Frontal cortex (tissue), 3 donors: ENCODE measurements at regions not wholly inside any gene's neighbourhood (a gene's known extent, or its start where the extent isn't known, plus 50 kb on each side); places are given as distances from the start of the nearest gene placed in this dataset.

Experiments used
- DNase-seq, 2 donors: peaks; one replicate each; pipeline ENCODE4 v3.0.0; 2012; ENCODE audit warnings: low spot score in 2 of 2
- FAIRE-seq: peaks from 2 replicates; lab custom pipeline; 2012; peaks lifted over from hg19 to GRCh38; lab: Jason Lieb, UNC
- donor health status: control.
- donor health status: control.
- donor health status: control.

DNA sequence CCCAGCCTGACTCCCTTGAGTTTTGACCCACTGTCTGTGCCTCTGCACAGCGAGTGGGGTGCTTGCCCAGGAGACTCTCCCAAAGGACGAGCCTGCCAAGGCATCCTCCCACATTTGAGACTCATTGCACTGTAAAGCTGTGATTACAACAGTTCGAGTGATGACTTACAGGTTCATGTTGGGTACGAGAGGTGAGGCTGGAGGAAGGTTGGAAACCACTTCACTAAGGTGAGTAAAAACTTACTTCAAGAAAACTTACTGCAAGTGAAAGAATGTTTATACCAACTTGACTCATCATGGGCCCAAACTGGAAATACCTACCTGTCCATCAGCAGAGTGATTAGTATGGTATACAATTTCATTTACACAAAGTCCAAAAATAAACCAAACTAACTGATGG lies 360.1 kb upstream of the CDH11 start:
- no peak for DNase-seq
- no peak for FAIRE-seq

GRCh38 chr16:65480281-65481091 lies 358.6 kb upstream of the CDH11 start:
- DNase-seq (no peak), FAIRE-seq (no peak)

GRCh38 chr16:65476448-65476955 lies 354.6 kb upstream of the CDH11 start:
- FAIRE-seq (no peak), DNase-seq (no peak)

DNA sequence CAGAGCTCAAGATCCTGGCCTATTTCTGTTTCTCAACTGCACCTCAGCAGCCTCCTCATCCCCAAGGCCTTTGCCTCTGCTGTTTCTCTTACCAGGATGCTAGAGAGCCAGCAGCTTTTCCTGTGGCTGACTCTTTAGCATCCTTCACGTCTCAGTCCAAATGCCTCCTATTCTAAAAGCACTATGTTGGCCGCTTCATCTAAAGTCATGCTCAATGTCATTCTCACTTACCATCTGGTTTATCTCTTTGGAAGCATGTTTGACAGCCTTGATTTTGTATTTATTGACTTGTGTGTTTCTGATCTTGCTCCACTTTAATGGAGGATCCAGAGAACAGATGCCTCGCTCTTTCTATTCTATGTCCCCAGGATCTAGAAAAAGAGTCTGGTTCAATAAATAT lies 351.8 kb upstream of the CDH11 start:
- DNase-seq, result no peak
- no peak for FAIRE-seq

DNA sequence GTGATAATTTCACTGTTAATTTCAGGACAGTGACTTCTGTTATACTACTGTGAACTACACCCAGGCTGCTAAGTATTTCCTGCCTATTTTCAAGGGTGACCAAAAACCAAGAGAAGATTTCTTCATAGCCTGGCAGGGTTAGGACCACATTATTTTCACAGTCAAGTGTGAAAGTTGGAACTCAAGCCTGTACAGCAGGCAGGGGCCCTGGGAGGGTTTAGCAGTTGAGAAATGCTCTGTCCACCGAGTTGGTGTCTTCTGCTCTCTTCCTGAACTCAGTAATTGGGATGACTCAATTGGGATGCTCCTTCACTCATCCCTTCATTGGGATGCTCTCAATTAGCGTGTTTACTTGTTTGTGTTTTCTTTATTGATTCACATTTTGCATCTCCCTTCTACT lies 347.3 kb upstream of the CDH11 start:
- DNase-seq, result no peak

GRCh38 chr16:65468133-65468532 lies 346.3 kb upstream of the CDH11 start:
- FAIRE-seq (no peak), DNase-seq (no peak)

More for the DNA sequence above, 347.3 kb upstream of the CDH11 start:
- FAIRE-seq, result no peak

GRCh38 chr16:65463652-65464260 lies 341.9 kb upstream of the CDH11 start:
- no peak for DNase-seq
- no peak for FAIRE-seq

- FAIRE-seq (no peak), DNase-seq (no peak)
These were observed 335.2 kb upstream of the CDH11 start for GRCh38 chr16:65457084-65457483.

DNA sequence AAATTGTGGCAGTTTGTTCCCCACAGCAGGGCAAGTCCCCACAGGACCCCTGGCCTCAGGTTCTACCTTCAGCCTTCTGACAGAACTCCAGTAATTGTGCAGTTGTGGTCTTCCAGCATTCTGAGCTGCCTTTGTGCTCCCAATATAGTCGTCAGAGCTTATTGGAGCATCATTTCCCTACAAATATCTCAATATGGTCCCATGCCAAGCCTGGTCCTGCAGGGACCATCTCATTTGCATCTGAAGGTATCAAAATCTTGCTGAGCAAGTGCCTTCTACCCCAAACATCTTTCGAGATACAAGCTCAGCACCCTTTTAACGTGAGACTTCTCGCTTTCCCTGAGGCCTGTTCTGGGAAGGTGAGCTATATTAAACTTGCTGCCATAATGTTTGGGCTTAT lies 333.9 kb upstream of the CDH11 start:
- no peak for DNase-seq
- no peak for FAIRE-seq

GRCh38 chr16:65453646-65454045 lies 331.8 kb upstream of the CDH11 start:
- DNase-seq, result no peak
- no peak for FAIRE-seq

DNA sequence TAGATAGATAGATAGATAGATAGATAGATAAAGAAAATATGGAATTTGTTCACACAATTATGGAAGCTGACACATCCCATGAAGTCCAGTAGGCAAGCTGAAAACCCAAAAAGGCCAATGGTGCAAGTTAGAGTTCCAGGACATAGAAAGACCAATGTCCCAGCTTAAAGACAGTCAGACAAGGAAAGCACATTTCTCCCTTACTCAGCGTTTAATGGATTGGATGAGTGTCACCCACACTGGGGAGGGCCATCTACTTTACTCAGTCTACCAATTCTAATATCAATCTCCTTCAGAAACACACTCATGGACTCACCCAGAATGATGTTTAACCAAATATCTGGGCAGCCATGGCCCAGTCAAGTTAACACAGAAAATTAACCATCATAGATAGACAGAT lies 327.7 kb upstream of the CDH11 start:
- DNase-seq, result no peak
- FAIRE-seq, result no peak

DNA sequence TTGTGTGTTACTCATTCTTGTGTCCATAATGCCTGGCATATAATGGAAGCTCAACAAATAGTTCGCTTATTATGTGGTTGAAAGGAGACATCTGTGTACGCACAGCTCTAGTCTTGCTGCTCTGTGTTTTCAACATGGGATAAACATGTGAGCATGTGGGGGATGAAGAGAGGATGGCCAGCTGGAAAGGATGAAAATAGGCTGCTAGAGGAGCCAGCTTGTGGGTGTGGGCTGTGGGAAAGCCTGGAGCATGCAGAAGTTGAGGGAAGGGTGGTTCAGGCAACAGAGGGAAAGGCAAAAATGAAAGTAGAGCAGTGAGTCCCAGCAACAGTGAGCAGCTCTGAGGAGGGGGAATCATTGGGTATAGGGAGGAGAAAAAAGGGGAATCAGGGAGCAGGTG lies 324.6 kb upstream of the CDH11 start:
- FAIRE-seq, result no peak

GRCh38 chr16:65445313-65446260 lies 323.7 kb upstream of the CDH11 start:
- FAIRE-seq (no peak), DNase-seq (no peak)

More for the DNA sequence above, 324.6 kb upstream of the CDH11 start:
- DNase-seq, result no peak

GRCh38 chr16:65441501-65441900 lies 319.6 kb upstream of the CDH11 start:
- DNase-seq (no peak), FAIRE-seq (no peak)

- no peak for DNase-seq
- FAIRE-seq, result no peak
These were observed 307.8 kb upstream of the CDH11 start for GRCh38 chr16:65429504-65430181.

- FAIRE-seq, result no peak
- DNase-seq, result no peak
These were observed 304.6 kb upstream of the CDH11 start for GRCh38 chr16:65426484-65426883.

- DNase-seq (no peak), FAIRE-seq (no peak)
These were observed 301.1 kb upstream of the CDH11 start for GRCh38 chr16:65422934-65423333.

DNA sequence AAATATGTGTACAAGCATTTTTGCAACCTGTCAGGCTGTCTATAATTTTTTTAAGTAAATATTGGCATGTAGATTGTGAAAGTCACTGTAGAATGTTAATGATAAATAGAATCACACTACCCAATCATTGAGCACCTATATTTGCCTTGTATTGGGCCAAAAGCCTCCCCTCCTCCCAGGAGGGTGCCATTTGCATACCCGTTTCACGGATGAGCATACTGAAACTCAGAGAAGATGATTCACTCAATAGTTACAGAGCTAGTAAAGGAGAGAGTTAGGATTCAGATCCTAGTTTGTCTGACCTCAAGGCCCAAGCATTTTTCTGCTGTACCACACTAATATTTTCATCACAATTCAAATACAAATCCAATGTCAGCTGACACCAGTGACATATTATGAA lies 299.7 kb upstream of the CDH11 start:
- FAIRE-seq, result no peak

DNA sequence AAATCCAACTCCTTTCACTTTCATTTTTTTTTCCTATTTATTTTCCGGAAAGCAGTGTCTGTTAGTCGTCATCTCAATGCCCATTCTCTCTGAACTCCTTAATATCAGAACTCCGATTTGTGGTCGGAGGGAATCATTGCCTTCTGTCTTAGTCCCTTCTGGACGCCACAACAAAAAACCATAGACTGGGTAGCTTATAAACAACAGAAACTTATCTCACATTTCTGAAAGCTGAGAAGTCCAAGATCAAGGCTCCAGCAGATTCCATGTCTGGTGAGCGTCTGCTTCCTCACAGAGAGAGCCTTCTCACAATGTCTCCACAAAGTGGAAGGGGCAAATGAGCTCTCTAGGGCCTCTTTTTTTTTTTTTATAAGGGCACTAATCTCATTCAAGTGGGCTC lies 296.6 kb upstream of the CDH11 start:
- no peak for DNase-seq
- FAIRE-seq, result no peak

More for the DNA sequence above, 299.7 kb upstream of the CDH11 start:
- DNase-seq, result no peak

- FAIRE-seq (no peak), DNase-seq (no peak)
These were observed 293.6 kb upstream of the CDH11 start for GRCh38 chr16:65415460-65415859.
